DOHH2 (cell line): ENCODE measurements at regions not wholly inside any gene's neighbourhood (a gene's known extent, or its start where the extent isn't known, plus 50 kb on each side); places are given as distances from the start of the nearest gene placed in this dataset.

Experiments used
- EZH2phosphoT487 ChIP-seq: fragments of 200-600 bp; sonication (generic); IDR thresholded peaks from 2 replicates; pipeline ENCODE4 v1.6.1; 2017; ENCODE audit warnings: borderline replicate concordance, mild to moderate bottlenecking, antibody characterized with exemption, low read length, moderate library complexity, mixed read lengths
- TF ChIP-seq, protein P1 (sequence below): fragments of 200-600 bp; sonication (generic); IDR thresholded peaks from one replicate; pipeline ENCODE4 v1.5.1; 2014; ENCODE audit warnings: antibody characterized with exemption, mild to moderate bottlenecking, low read depth, low read length; ENCODE audit not compliant: poor library complexity, severe bottlenecking

DNA sequence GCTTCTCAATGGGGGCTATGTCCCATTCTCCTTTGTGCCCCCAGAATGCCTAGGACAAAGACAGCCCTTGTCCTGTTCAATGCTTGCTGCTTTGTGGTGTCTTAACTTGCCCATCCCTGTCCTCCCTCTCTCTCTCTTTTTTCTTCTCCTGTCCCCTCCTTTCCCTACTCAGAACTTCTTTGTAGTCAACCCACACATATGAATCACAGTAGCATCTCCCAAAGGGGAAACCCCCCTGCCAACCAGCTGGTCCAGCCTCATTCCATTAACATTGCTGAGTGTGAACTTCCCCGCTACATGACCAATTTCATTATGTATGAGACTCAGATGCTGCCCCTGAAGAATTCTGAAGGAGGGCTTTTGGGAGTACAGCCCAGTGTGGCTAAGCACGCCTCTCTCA, 408.3 kb downstream of the ENC1 start:
- TF ChIP-seq, protein P1, sequence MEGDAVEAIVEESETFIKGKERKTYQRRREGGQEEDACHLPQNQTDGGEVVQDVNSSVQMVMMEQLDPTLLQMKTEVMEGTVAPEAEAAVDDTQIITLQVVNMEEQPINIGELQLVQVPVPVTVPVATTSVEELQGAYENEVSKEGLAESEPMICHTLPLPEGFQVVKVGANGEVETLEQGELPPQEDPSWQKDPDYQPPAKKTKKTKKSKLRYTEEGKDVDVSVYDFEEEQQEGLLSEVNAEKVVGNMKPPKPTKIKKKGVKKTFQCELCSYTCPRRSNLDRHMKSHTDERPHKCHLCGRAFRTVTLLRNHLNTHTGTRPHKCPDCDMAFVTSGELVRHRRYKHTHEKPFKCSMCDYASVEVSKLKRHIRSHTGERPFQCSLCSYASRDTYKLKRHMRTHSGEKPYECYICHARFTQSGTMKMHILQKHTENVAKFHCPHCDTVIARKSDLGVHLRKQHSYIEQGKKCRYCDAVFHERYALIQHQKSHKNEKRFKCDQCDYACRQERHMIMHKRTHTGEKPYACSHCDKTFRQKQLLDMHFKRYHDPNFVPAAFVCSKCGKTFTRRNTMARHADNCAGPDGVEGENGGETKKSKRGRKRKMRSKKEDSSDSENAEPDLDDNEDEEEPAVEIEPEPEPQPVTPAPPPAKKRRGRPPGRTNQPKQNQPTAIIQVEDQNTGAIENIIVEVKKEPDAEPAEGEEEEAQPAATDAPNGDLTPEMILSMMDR, result no peak
- TF ChIP-seq EZH2phosphoT487, result no peak
